Liver (tissue), 3 donors: ENCODE measurements at regions not wholly inside any gene's neighbourhood (a gene's known extent, or its start where the extent isn't known, plus 50 kb on each side); places are given as distances from the start of the nearest gene placed in this dataset.

Experiments used
- FOXA1 ChIP-seq: IDR thresholded peaks from 2 replicates; pipeline ENCODE4 v1.6.1; 2016; ENCODE audit warnings: antibody characterized with exemption
- GABPA ChIP-seq, 2 donors: IDR thresholded peaks in 1 of 2; conservative IDR thresholded peaks in 1 of 2; 2 replicates each; pipeline ENCODE4 v1.6.1; 2016; ENCODE audit warnings: antibody characterized with exemption in 2 of 2, mild to moderate bottlenecking in 1 of 2, moderate library complexity in 1 of 2
- JUND ChIP-seq, 2 donors: IDR thresholded peaks; 2 replicates each; pipeline ENCODE4 v1.6.1; 2016; ENCODE audit warnings: antibody characterized with exemption in 2 of 2
- MAX ChIP-seq: IDR thresholded peaks from 2 replicates; pipeline ENCODE4 v1.6.1; 2016; ENCODE audit warnings: antibody characterized with exemption
- SP1 ChIP-seq: IDR thresholded peaks from 2 replicates; pipeline ENCODE4 v1.6.1; 2018; ENCODE audit warnings: antibody characterized with exemption, mild to moderate bottlenecking
- YY1 ChIP-seq: IDR thresholded peaks from 2 replicates; pipeline ENCODE4 v1.6.1; 2016; ENCODE audit warnings: antibody characterized with exemption, mild to moderate bottlenecking
- TF ChIP-seq, protein P1 (sequence below): fragments of 150-350 bp; IDR thresholded peaks from 2 replicates; pipeline ENCODE4 v1.5.1; 2017; ENCODE audit warnings: improper control_type of control experiment, low read depth, low read length; ENCODE audit not compliant: missing input control
- TF ChIP-seq, protein P2 (sequence below): IDR thresholded peaks from 2 replicates; pipeline ENCODE4 v1.6.1; 2016; ENCODE audit warnings: antibody characterized with exemption, mild to moderate bottlenecking
- donor health status: healthy.
- donor health status: healthy.

- TF ChIP-seq JUND (IDR thresholded peaks at IDR 0.05) (no peak), GABPA (IDR thresholded peaks at IDR 0.05 in 1 of 2, conservative IDR thresholded peaks at IDR 0.05 in 1 of 2) (no peak), SP1 (no peak), FOXA1 (no peak), MAX (no peak), YY1 (no peak)
- TF ChIP-seq, protein P1, sequence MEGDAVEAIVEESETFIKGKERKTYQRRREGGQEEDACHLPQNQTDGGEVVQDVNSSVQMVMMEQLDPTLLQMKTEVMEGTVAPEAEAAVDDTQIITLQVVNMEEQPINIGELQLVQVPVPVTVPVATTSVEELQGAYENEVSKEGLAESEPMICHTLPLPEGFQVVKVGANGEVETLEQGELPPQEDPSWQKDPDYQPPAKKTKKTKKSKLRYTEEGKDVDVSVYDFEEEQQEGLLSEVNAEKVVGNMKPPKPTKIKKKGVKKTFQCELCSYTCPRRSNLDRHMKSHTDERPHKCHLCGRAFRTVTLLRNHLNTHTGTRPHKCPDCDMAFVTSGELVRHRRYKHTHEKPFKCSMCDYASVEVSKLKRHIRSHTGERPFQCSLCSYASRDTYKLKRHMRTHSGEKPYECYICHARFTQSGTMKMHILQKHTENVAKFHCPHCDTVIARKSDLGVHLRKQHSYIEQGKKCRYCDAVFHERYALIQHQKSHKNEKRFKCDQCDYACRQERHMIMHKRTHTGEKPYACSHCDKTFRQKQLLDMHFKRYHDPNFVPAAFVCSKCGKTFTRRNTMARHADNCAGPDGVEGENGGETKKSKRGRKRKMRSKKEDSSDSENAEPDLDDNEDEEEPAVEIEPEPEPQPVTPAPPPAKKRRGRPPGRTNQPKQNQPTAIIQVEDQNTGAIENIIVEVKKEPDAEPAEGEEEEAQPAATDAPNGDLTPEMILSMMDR = no peak
- TF ChIP-seq, protein P2, sequence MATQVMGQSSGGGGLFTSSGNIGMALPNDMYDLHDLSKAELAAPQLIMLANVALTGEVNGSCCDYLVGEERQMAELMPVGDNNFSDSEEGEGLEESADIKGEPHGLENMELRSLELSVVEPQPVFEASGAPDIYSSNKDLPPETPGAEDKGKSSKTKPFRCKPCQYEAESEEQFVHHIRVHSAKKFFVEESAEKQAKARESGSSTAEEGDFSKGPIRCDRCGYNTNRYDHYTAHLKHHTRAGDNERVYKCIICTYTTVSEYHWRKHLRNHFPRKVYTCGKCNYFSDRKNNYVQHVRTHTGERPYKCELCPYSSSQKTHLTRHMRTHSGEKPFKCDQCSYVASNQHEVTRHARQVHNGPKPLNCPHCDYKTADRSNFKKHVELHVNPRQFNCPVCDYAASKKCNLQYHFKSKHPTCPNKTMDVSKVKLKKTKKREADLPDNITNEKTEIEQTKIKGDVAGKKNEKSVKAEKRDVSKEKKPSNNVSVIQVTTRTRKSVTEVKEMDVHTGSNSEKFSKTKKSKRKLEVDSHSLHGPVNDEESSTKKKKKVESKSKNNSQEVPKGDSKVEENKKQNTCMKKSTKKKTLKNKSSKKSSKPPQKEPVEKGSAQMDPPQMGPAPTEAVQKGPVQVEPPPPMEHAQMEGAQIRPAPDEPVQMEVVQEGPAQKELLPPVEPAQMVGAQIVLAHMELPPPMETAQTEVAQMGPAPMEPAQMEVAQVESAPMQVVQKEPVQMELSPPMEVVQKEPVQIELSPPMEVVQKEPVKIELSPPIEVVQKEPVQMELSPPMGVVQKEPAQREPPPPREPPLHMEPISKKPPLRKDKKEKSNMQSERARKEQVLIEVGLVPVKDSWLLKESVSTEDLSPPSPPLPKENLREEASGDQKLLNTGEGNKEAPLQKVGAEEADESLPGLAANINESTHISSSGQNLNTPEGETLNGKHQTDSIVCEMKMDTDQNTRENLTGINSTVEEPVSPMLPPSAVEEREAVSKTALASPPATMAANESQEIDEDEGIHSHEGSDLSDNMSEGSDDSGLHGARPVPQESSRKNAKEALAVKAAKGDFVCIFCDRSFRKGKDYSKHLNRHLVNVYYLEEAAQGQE = no peak
These were observed 233.3 kb upstream of the FLRT2 start for GRCh38 chr14:85296456-85297210.
